HL-60 (cell line): ENCODE measurements at regions not wholly inside any gene's neighbourhood (a gene's known extent, or its start where the extent isn't known, plus 50 kb on each side); places are given as distances from the start of the nearest gene placed in this dataset.

Experiments used
- DNase-seq, 2 experiments: peaks; one replicate each; pipeline ENCODE4 v3.0.0-alpha.2; 2010 to 2020; ENCODE audit warnings: low read depth in 1 of 2, low spot score in 1 of 2
- H3K27ac ChIP-seq: fragments of 250-450 bp; sonication (Bioruptor Pico); replicated peaks from 2 replicates; pipeline ENCODE4 v1.5.1; 2020; ENCODE audit warnings: mild to moderate bottlenecking, moderate library complexity
- H3K27me3 ChIP-seq: fragments of 250-450 bp; sonication (Bioruptor Pico); 2 replicates; pipeline ENCODE4 v1.5.1; 2021; ENCODE audit warnings: mild to moderate bottlenecking, moderate library complexity; ENCODE audit not compliant: insufficient read depth, poor library complexity, severe bottlenecking
- H3K4me3 ChIP-seq: replicated peaks from 2 replicates; pipeline ENCODE4 v1.5.1; 2011; ENCODE audit warnings: mild to moderate bottlenecking, control low read depth, low read length; ENCODE audit not compliant: insufficient read depth
- CTCF ChIP-seq: IDR thresholded peaks from one replicate; pipeline ENCODE4 v1.5.1; 2011; ENCODE audit warnings: low read length, control low read depth, inconsistent platforms; ENCODE audit not compliant: insufficient read depth
- GABPA ChIP-seq: IDR thresholded peaks from 2 replicates; pipeline ENCODE4 v1.6.1; 2012; ENCODE audit warnings: low read depth
- POLR2AphosphoS5 ChIP-seq: IDR thresholded peaks from 2 replicates; pipeline ENCODE4 v1.6.1; 2012; ENCODE audit warnings: low read depth
- REST ChIP-seq: IDR thresholded peaks from 2 replicates; pipeline ENCODE4 v1.6.1; 2012; ENCODE audit warnings: low read depth; ENCODE audit not compliant: insufficient replicate concordance
- SPI1 ChIP-seq: IDR thresholded peaks from 2 replicates; pipeline ENCODE4 v1.6.1; 2012; ENCODE audit warnings: low read depth, mild to moderate bottlenecking, borderline replicate concordance

- DNase-seq = no peak
- TF ChIP-seq GABPA (no peak), POLR2AphosphoS5 (no peak)
- no peak overlapping the region for H3K27ac ChIP-seq
- no peak overlapping the region for H3K4me3 ChIP-seq
- H3K27me3 ChIP-seq = no peaks in the 10 kb centered on the region
Observed at GRCh38 chr9:16052146-16052545, 499.3 kb downstream of the CCDC171 start.

- no peak overlapping the region for H3K27ac ChIP-seq
- no peaks in the 10 kb centered on the region for H3K27me3 ChIP-seq
- no peak for DNase-seq
- no peak overlapping the region for H3K4me3 ChIP-seq
- no peak for TF ChIP-seq REST
Observed at GRCh38 chr9:16052757-16053530, 500.1 kb downstream of the CCDC171 start.

GRCh38 chr9:16057541-16057940, 504.7 kb downstream of the CCDC171 start:
- Histone ChIP-seq H3K27ac (no peak overlapping the region), H3K4me3 (no peak overlapping the region), H3K27me3 (no peaks in the 10 kb centered on the region)
- no peak for TF ChIP-seq POLR2AphosphoS5
- TF ChIP-seq CTCF = no peak
- no peak for TF ChIP-seq GABPA
- no peak for TF ChIP-seq REST
- no peak for TF ChIP-seq SPI1
- no peak for DNase-seq

- Histone ChIP-seq H3K27ac (no peak overlapping the region), H3K4me3 (no peak overlapping the region), H3K27me3 (no peaks in the 10 kb centered on the region)
- TF ChIP-seq POLR2AphosphoS5 = no peak
- TF ChIP-seq GABPA = no peak
- no peak for TF ChIP-seq SPI1
- TF ChIP-seq CTCF = no peak
- TF ChIP-seq REST = no peak
- no peak for DNase-seq
Observed at GRCh38 chr9:16058131-16058549, 505.3 kb downstream of the CCDC171 start.
